ENCODE measurements at regions not wholly inside any gene's neighbourhood (a gene's known extent, or its start where the extent isn't known, plus 50 kb on each side); places are given as distances from the start of the nearest gene placed in this dataset.
"Not testable (repeated sequence)": the region's sequence is repeated elsewhere in the genome, so short reads cannot be mapped to it uniquely, and the experiment has no call there.

DNA sequence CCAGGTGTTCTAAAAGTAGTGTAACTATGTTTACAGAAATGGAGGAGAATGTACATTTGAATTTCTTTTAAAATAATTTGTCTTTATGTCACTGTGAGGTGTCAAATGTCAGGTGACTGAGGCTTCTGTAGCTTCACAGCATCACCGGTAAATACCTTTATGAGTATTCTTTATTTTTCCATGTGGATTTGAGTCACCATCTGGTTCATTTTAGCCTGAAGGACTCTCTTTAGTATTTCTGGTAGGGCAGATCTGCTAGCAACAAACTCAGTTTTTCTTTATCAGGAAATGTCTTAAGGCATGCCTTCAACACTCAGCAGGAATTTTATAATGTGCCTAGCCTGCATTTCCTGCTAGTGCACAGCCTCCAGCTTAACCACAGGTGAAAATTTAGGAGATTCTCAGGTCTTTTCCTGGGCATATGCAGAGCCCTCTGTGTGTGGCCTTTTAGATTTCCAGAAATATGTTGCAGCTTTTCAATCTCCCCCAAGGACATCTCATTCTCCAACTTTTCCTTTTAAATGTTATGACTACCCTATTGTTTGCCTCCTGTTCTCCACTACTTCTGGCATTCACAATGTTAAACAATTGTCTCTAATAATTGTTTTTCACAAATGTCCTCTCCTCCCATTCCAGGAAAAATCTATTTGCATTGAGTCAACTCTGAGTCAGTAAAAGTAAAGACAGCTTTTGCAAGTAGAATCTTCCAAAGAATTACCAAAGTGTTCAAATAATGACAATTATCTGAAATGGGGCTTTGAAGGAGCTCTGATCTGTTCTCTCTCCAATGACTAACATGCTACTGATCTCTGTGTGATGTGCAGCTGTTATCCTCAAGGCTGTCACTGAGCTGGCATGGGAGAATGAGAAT, 239.4 kb upstream of the CPHXL start:
- no peak for DNase-seq (ENCODE audit: low read depth in 2 of 2)
- TF ChIP-seq, protein P1, sequence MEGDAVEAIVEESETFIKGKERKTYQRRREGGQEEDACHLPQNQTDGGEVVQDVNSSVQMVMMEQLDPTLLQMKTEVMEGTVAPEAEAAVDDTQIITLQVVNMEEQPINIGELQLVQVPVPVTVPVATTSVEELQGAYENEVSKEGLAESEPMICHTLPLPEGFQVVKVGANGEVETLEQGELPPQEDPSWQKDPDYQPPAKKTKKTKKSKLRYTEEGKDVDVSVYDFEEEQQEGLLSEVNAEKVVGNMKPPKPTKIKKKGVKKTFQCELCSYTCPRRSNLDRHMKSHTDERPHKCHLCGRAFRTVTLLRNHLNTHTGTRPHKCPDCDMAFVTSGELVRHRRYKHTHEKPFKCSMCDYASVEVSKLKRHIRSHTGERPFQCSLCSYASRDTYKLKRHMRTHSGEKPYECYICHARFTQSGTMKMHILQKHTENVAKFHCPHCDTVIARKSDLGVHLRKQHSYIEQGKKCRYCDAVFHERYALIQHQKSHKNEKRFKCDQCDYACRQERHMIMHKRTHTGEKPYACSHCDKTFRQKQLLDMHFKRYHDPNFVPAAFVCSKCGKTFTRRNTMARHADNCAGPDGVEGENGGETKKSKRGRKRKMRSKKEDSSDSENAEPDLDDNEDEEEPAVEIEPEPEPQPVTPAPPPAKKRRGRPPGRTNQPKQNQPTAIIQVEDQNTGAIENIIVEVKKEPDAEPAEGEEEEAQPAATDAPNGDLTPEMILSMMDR (IDR thresholded peaks at IDR 0.05; ENCODE audit: low read depth, low read length), result no peak
- H3K4me3 ChIP-seq (replicated peaks in 1 of 2; ENCODE audit: low read depth in 2 of 2, low read length in 2 of 2), result no peak overlapping the region

DNA sequence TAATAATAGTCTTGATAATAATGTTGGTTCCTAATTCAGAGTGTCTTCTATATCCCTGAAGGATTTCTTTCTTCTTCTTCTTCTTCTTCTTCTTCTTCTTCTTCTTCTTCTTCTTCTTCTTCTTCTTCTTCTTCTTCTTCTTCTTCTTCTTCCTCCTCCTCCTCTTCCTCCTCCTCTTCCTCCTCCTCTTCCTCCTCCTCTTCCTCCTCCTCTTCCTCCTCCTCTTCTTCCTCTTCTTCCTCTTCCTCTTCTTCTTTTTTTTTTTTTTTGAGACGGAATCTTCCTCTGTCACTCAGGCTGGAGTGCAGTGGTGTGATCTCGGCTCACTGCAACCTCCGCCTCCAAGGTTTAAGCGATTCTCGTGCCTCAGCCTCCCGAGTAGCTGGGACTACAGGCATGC, 242.8 kb upstream of the CPHXL start:
- H3K4me3 ChIP-seq (replicated peaks in 1 of 2; ENCODE audit: low read depth in 2 of 2, low read length in 2 of 2); DNase-seq (ENCODE audit: low read depth in 2 of 2): not testable (repeated sequence)

DNA sequence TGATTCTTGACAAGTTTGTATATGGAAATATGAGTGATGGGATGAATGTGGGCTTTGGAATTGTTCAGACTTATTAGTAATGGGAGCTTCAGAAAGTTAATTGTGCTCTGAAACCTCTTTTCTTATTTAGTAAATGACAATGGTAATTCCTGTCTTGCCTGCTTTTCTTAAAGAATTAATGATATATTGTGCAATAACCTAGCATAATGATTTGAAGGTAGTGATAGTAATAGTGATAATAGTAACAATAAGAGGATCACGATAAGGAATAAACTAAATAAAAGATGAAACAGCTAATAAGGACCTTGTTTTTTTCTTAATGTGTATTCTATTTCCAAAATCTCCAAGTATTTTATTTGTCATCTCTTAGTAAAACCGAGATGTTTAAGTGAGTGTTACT, 245.0 kb upstream of the CPHXL start:
- TF ChIP-seq, protein P1 (IDR thresholded peaks at IDR 0.05; ENCODE audit: low read depth, low read length), result no peak
- H3K4me3 ChIP-seq (replicated peaks in 1 of 2; ENCODE audit: low read depth in 2 of 2, low read length in 2 of 2), result no peak overlapping the region
- no peak for DNase-seq (ENCODE audit: low read depth in 2 of 2)

DNA sequence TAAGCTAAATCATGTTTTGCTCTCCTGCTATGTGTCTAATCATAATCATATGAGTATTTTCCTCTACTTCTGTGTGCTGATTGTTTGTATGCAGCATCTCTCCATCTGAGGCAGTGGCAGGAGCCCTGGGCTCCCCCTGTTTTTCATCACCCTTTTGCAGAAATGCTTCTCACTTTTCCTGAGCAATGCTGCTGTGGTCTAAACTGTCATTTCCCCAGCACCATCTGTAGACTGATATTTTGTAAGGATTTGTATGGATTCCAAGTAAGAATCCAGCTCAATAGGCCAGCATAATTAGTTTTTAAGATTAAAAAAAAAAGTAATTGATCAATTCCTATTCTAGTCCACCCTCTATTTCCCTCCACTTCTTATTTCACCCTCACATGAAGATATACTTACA, 257.0 kb upstream of the CPHXL start:
- DNase-seq (ENCODE audit: low read depth in 2 of 2), result no peak
- TF ChIP-seq, protein P1 (IDR thresholded peaks at IDR 0.05; ENCODE audit: low read depth, low read length), result no peak
- no peak overlapping the region for H3K4me3 ChIP-seq (replicated peaks in 1 of 2; ENCODE audit: low read depth in 2 of 2, low read length in 2 of 2)

DNA sequence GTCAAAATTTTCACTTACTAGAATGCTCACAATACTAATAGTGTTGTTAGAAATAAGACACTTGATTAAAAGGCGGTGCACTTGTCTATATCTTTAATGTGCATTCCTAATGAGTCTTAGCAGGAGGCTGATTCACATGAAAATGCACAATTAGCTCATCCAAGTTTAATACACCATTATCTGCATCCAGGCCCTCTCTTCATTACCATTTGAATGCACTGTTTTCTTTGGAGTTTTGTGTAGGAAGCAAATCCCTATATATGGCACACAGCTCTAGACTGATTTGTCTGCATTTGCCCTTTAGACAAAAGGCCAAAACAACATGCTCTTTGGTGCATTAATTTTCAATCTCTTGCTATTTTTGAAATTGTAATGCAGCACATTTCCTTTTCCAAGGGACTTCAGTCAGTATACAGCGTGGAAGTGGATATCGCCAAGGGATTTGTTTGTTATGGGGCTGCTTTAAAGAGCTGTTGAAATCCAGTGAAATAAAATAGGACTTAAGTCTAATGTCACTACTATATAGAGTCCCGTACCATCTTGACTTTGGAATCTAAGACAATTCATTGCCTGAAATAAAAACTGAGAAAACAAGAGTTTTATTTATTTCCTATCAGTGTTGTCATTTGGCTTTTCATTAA, 257.6 kb upstream of the CPHXL start:
- TF ChIP-seq, protein P1 (IDR thresholded peaks at IDR 0.05; ENCODE audit: low read depth, low read length), result no peak
- H3K4me3 ChIP-seq (replicated peaks in 1 of 2; ENCODE audit: low read depth in 2 of 2, low read length in 2 of 2), result no peak overlapping the region
- DNase-seq (ENCODE audit: low read depth in 2 of 2), result no peak

DNA sequence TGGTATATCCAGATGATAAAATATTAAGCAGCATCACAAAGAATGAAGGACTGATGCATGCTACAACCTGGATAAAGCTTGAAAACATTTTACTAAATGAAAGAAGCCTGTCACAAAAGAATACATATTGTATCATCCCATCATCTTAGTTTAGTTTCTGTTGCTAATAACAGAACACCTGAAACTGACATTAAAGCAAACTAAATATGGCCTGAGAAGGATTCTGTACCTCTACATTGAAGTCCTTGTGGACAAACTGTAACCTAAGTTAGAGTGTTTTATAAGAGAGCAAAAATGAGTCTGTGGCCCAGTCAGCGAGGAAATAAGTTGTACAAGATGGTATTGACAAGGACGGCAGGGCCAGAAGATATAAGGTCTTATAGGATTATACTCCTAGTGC, 261.0 kb upstream of the CPHXL start:
- TF ChIP-seq, protein P1 (IDR thresholded peaks at IDR 0.05; ENCODE audit: low read depth, low read length), result no peak
- DNase-seq (ENCODE audit: low read depth in 2 of 2), result no peak
- H3K4me3 ChIP-seq (replicated peaks in 1 of 2; ENCODE audit: low read depth in 2 of 2, low read length in 2 of 2), result no peak overlapping the region

DNA sequence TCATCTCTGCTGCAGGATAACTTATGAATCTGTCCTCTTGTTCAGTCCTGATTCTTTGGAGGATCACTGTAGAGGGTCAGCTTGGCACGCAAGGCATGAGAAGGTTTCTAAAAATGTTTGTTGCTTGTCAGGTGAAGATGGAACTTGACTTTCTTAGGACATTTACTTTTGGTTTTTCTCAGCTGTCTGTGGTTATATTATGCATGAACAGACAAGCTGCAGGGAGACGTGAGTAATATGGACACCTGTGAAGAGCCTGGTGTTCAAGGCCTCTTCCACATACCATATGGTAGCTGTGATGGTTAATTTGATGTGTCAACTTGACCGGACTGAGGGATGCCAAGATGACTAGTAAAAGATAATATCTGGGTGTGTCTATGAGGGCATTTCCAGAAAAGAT, 270.2 kb upstream of the CPHXL start:
- H3K4me3 ChIP-seq (replicated peaks in 1 of 2; ENCODE audit: low read depth in 2 of 2, low read length in 2 of 2), result no peak overlapping the region
- TF ChIP-seq, protein P1 (IDR thresholded peaks at IDR 0.05; ENCODE audit: low read depth, low read length), result no peak
- DNase-seq (ENCODE audit: low read depth in 2 of 2), result no peak
